CD4-positive, alpha-beta T cell (primary cell): ENCODE measurements at regions not wholly inside any gene's neighbourhood (a gene's known extent, or its start where the extent isn't known, plus 50 kb on each side); places are given as distances from the start of the nearest gene placed in this dataset.

Experiments used
- ATAC-seq: fragments of 200-7000 bp; cut with Tn5 transposase; one replicate; pipeline ENCODE4 v1.10.0; 2022; ENCODE audit warnings: mild to moderate bottlenecking; ENCODE audit not compliant: poor library complexity
- CTCF ChIA-PET: fragments of 350-600 bp; sonication (Branson Sonifier 250); formaldehyde crosslinking; loops from one replicate; lab custom pipeline; 2021; ENCODE audit warnings: antibody characterized with exemption, inconsistent platforms; lab: Charles Lee
- POLR2A ChIA-PET: fragments of 350-600 bp; sonication (Branson Sonifier 250); formaldehyde crosslinking; loops from one replicate; lab custom pipeline; 2021; ENCODE audit warnings: antibody characterized with exemption, inconsistent platforms; lab: Charles Lee
- DNase-seq, 14 experiments: peaks; one replicate each; pipeline ENCODE4 v3.0.0-alpha.2; 2013 to 2020; ENCODE audit warnings: mixed read lengths in 2 of 14
- H3K27ac ChIP-seq, 2 donors: one replicate each; pipeline versions ENCODE4 v1.5.1 to v1.7.0; 2013; ENCODE audit warnings: low read length in 2 of 2, low read depth in 1 of 2, mild to moderate bottlenecking in 1 of 2
- H3K27me3 ChIP-seq, 2 experiments: 1 replicate in 1 of 2; 2 replicates in 1 of 2; pipeline versions ENCODE4 v1.6.1 to v1.7.0; 2013; ENCODE audit warnings: low read length in 2 of 2, control low read depth in 1 of 2, mild to moderate bottlenecking in 1 of 2, moderate library complexity in 1 of 2; ENCODE audit not compliant: insufficient read depth in 2 of 2, control insufficient read depth in 1 of 2
- H3K36me3 ChIP-seq: one replicate; pipeline ENCODE4 v1.6.1; 2013; ENCODE audit warnings: low read length, control low read depth; ENCODE audit not compliant: insufficient read depth
- H3K4me1 ChIP-seq: one replicate; pipeline ENCODE4 v1.6.1; 2013; ENCODE audit warnings: low read length, control low read depth; ENCODE audit not compliant: insufficient read depth
- H3K4me3 ChIP-seq: one replicate; pipeline ENCODE4 v1.5.1; 2013; ENCODE audit warnings: mild to moderate bottlenecking, low read length, moderate library complexity
- H3K9me3 ChIP-seq, 2 experiments: 1 replicate in 1 of 2; 2 replicates in 1 of 2; pipeline versions ENCODE4 v1.6.1 to v1.7.0; 2013; ENCODE audit warnings: low read length in 2 of 2, mild to moderate bottlenecking in 2 of 2, control low read depth in 1 of 2, moderate library complexity in 1 of 2; ENCODE audit not compliant: control insufficient read depth in 1 of 2, insufficient read depth in 1 of 2
- H3K27ac Mint-ChIP-seq: one replicate; pipeline ENCODE4 v1.8.0; 2020; ENCODE audit warnings: mixed read lengths
- H3K27me3 Mint-ChIP-seq: one replicate; pipeline ENCODE4 v1.8.0; 2021; ENCODE audit warnings: mixed read lengths
- H3K36me3 Mint-ChIP-seq: one replicate; pipeline ENCODE4 v1.8.0; 2021; ENCODE audit warnings: low read depth, mixed read lengths
- H3K4me1 Mint-ChIP-seq: one replicate; pipeline ENCODE4 v1.8.0; 2021; ENCODE audit warnings: low read depth, mixed read lengths
- H3K4me3 Mint-ChIP-seq: one replicate; pipeline ENCODE4 v1.8.0; 2020; ENCODE audit warnings: mild to moderate bottlenecking, mixed read lengths
- H3K9me3 Mint-ChIP-seq: one replicate; pipeline ENCODE4 v1.8.0; 2020; ENCODE audit warnings: mixed read lengths
- CTCF ChIP-seq: fragments of 200-600 bp; IDR thresholded peaks from one replicate; pipeline ENCODE4 v1.8.0; 2022; ENCODE audit warnings: antibody characterized with exemption, mild to moderate bottlenecking
- intact Hi-C, 2 experiments: fragments of 100-400 bp; cut with DNase I in 1 of 2; cut with micrococcal nuclease in 1 of 2; formaldehyde crosslinking; loops; one replicate each; pipeline versions ENCODE4 v1.15.1 to v1.9.0; 2023 to 2025; cut with DNase I, micrococcal nuclease

GRCh38 chr6:16035488-16036080 lies 93.3 kb upstream of the MYLIP start:
- H3K4me3 Mint-ChIP-seq, result no peak overlapping the region
- no peaks in the 10 kb centered on the region for H3K4me1 ChIP-seq

DNA sequence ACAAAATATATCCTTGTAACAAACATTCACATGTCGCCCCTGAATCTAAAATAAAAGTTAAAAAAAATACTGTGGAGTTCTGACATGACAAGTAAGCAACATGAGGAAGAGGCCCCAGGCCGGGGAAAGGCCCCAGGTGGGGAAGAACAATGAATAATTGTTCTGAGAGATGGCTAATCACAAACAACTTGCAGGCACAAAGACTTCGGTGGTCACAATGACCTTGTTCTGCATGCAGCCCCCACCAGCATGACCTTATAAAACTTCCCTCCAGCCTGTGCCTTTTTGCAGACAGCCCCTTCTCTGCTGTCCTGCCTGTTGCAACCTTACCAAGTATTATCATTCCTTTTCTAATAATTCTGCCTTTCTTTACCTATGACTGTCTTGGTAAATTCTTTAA lies 95.7 kb upstream of the MYLIP start:
- intact Hi-C loops, result no loop called here
- peaks cover 0 to 2% of the 10 kb centered on the region in 2 experiments for H3K9me3 ChIP-seq
- no peak overlapping the region for H3K4me3 Mint-ChIP-seq
- peaks cover 2% of the 10 kb centered on the region for H3K9me3 Mint-ChIP-seq
- no peak overlapping the region for H3K27ac Mint-ChIP-seq
- DNase-seq, result no peak
- H3K36me3 Mint-ChIP-seq, result no peaks in the 10 kb centered on the region
- H3K27me3 Mint-ChIP-seq, result no peaks in the 10 kb centered on the region
- ChIA-PET POLR2A (no interaction called here), CTCF (no interaction called here)
- no peak overlapping the region for H3K27ac ChIP-seq
- no peaks in the 10 kb centered on the region for H3K4me1 ChIP-seq
- H3K36me3 ChIP-seq, result no peaks in the 10 kb centered on the region
- no peak for TF ChIP-seq CTCF
- ATAC-seq, result no peak
- H3K4me1 Mint-ChIP-seq, result no peaks in the 10 kb centered on the region
- H3K27me3 ChIP-seq, result no peaks in the 10 kb centered on the region
- no peak overlapping the region for H3K4me3 ChIP-seq

More at GRCh38 chr6:16035488-16036080, 93.3 kb upstream of the MYLIP start:
- Histone ChIP-seq H3K4me3 (no peak overlapping the region), H3K36me3 (no peaks in the 10 kb centered on the region), H3K9me3 (peaks cover 0 to 13% of the 10 kb centered on the region in 2 experiments), H3K27ac (no peak overlapping the region), H3K27me3 (no peaks in the 10 kb centered on the region)
- no peak for ATAC-seq
- Mint-ChIP-seq H3K9me3 (peaks cover 2% of the 10 kb centered on the region), H3K27me3 (no peaks in the 10 kb centered on the region), H3K27ac (no peak overlapping the region), H3K4me1 (no peaks in the 10 kb centered on the region), H3K36me3 (no peaks in the 10 kb centered on the region)
- no peak for TF ChIP-seq CTCF
- POLR2A ChIA-PET, result no interaction called here
- no peak for DNase-seq
- intact Hi-C loops, result no loop called here
- CTCF ChIA-PET, result no interaction called here

DNA sequence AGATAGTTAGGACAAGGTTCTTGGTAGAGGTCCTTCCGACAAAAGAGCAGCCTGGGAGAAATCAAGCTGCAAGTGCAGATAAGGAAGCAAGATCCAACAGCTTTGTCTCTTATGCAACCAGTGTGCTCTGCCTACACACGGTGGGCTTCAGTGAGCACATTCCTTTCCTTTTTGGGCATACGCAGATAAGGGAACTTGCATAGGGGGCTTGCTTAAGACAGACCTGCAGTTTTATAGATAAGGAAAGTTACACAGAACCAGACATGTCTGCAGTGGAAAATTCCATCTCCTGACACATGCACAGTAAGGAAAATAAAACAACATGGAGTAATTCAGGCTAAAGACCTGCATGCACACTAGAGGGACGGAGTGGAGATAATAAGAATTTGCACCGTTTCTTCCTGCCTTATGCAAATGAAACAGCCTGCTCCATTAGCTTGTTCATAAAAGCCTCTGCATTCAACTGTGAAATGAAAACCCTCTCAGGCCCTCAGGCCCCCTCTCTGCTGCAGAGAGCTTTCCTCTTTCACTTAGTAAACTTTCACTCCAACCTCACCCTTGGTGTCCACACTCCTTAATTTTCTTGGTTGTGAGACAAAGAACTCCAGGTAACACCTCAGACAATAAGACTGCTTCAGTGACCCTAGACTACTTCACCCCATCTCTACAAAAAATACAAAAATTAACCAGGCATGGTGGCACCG lies 97.5 kb upstream of the MYLIP start:
- Histone ChIP-seq H3K4me3 (no peak overlapping the region), H3K27ac (no peak overlapping the region), H3K9me3 (no peaks in the 10 kb centered on the region), H3K4me1 (no peaks in the 10 kb centered on the region), H3K36me3 (no peaks in the 10 kb centered on the region), H3K27me3 (no peaks in the 10 kb centered on the region)
- H3K4me1 Mint-ChIP-seq, result no peaks in the 10 kb centered on the region
- H3K27ac Mint-ChIP-seq, result no peak overlapping the region
- ChIA-PET CTCF (no interaction called here), POLR2A (no interaction called here)
- intact Hi-C loops, result no loop called here
- no peak for DNase-seq
- H3K27me3 Mint-ChIP-seq, result no peaks in the 10 kb centered on the region
- H3K36me3 Mint-ChIP-seq, result no peaks in the 10 kb centered on the region
- H3K9me3 Mint-ChIP-seq, result peaks cover 2% of the 10 kb centered on the region
- ATAC-seq, result no peak
- no peak overlapping the region for H3K4me3 Mint-ChIP-seq
- TF ChIP-seq CTCF, result no peak
